NCI-H128 (cell line): ENCODE measurements at regions not wholly inside any gene's neighbourhood (a gene's known extent, or its start where the extent isn't known, plus 50 kb on each side); places are given as distances from the start of the nearest gene placed in this dataset.

Experiments used
- DNase-seq: peaks from one replicate; lab custom pipeline; 2025; ENCODE audit not compliant: unreplicated experiment; lab: John Stamatoyannopoulos, UW

DNA sequence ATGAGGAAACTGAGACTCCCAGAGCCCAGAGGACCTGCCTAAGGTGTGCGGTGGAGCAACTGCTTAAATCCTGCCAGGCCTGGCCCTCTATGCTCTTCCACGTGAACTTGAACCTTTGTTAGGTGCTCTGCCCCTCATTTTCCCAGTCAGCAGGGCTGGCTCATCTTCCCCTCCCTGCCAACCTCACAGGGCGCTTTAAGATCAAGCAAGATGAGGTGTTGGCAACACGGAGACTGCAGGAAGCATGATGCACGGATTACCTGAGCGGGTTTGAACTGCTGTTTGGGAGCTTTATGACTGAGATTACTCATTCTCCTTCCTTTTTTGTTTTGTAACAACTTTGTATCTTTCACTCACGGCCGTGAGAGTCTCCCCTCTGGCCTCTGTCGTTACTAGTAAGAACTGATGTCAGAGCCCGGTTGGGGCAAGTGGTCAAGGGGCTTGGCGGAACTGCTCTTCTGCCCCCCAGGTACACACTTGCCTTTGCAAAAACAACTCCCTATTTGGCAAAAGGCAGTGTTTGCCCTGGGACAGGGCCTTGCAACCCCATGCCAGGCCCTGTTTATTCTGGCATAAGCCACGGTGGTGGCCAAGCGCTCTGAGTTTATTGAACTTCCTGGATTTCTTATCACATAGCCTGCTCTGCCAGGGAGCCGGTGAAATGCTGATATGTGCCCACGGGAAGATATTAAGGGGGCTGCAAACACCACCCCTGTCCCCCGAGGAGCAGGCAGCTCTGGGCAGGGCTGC, 127.8 kb downstream of the INHBB start:
- DNase-seq = no peak

- DNase-seq = no peak
These were observed 128.6 kb downstream of the INHBB start for GRCh38 chr2:120474486-120474885.

GRCh38 chr2:120476141-120476540, 130.2 kb downstream of the INHBB start:
- DNase-seq = no peak

DNA sequence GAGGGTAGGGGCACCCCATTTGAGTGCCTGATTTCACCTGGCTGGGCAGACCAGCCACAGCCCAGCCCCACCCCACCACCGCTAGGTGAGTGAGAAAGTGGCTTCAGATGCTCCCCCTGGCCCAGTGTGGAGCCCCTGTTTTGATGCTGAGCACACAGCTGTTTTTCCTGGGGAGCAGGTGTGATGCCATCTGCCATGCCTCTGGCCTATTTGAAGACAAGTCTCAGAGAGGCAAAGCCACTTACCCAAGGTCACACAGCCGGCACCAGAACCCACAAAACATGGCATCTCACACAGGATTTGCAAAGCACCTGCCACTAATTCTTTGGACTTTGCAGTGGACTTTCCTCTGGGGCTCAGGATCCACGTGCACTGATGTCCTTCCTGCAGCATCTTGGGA, 131.3 kb downstream of the INHBB start:
- DNase-seq = no peak

- DNase-seq = no peak
These were observed 132.0 kb downstream of the INHBB start for GRCh38 chr2:120477831-120478481.

DNA sequence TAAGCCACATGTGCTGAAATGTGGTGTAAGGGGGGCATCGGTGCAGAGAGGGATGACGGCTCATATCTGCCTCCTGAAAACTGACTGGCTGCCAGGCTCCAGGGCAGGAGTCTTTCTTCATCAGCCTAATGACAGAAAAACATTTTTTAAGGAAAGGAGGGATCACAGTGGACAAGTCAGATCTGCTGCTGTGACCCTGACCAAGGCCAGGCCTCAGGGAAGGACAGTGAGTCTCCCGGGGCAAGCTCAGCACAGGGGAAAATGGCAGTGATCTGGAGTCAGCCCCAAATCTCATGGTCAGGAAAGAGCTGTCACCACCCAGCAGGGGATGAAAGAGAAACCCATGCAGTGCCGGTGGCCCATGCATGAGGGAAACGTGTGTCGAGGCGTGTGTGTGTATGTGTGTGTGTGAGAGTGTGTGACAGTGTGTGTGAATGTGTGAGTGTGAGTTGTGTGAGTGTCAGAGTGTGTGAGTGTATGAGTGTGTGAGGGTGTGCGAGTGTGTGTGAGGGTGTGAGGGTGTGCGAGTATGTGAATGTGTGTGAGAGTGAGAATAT, 134.5 kb downstream of the INHBB start:
- DNase-seq = no peak

DNA sequence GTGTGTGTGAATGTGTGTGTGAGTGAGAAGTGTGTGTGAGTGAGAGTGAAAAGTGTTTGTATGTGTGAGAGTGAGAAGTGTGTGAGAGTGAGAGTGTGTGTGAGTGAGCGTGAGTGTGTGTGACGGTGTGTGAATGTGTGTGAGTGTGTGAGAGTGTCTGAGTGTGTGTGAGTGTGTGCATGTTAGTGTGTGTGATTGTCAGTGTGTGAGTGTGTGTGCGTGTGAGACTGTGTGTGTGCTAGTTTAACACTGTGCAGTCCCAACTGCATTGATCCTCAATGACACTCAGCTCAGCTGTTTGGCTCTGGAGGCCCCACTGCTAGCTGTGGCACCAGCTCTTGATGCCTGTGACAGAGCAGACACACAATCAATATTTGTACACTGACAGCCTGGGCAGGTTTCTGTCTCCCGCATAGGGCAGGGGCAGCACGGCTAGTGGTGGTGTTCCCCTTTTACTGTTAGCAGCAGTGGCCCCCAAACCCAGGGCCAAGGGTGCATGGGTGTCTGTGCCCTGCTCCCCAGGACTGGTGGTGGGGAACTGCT, 135.0 kb downstream of the INHBB start:
- DNase-seq = no peak

GRCh38 chr2:120481446-120482194, 135.7 kb downstream of the INHBB start:
- DNase-seq = no peak

DNA sequence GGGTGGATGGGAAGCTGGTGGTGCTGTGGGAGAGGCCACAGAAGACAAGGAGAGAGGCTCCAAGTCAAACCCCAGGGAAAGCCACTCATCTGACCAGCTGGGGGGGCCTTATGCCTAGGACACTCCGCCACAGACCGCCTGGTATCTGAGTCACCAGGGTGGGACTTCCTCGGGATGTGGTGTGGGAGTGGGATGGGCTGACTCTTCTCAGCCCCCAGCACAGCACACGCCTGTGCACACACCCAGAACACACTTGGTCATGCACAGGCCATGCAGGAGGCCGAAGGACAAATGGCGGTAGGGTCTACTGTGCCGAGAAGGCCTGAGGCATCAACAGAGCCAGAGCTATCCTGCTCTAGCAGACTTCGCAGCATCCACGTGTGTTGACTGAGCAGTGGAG, 136.4 kb downstream of the INHBB start:
- DNase-seq = no peak

- no peak for DNase-seq
These were observed 137.4 kb downstream of the INHBB start for GRCh38 chr2:120483355-120483754.

- no peak for DNase-seq
These were observed 139.2 kb downstream of the INHBB start for GRCh38 chr2:120485096-120485495.

- no peak for DNase-seq
These were observed 140.5 kb downstream of the INHBB start for GRCh38 chr2:120486441-120486840.

- DNase-seq = no peak
These were observed 141.0 kb downstream of the INHBB start for GRCh38 chr2:120486946-120487345.

- no peak for DNase-seq
These were observed 142.6 kb downstream of the INHBB start for GRCh38 chr2:120488531-120488930.

- no peak for DNase-seq
These were observed 143.1 kb downstream of the INHBB start for GRCh38 chr2:120489023-120489422.

GRCh38 chr2:120490091-120490798, 144.3 kb downstream of the INHBB start:
- no peak for DNase-seq

- no peak for DNase-seq
These were observed 145.2 kb downstream of the INHBB start for GRCh38 chr2:120491111-120491625.

GRCh38 chr2:120493231-120493630, 147.3 kb downstream of the INHBB start:
- no peak for DNase-seq

DNA sequence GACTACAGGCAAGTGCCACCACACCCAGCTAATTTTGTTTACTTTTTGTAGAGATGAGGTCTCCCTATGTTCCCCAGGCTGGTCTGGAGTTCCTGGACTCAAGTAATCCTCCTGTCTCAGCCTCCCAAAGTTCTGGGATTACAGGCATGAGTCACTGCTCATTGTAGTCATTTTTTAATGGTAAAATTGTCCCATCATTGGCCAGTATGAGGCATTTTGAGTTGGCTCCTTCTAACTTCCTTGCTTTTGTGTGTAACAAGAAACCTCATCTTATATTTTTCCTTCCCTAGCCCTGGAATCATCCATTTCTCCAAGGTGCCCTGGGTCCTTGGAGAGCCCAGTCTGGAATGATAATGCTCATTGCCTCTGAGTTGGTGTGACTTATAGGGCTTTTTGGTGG, 148.5 kb downstream of the INHBB start:
- no peak for DNase-seq

DNA sequence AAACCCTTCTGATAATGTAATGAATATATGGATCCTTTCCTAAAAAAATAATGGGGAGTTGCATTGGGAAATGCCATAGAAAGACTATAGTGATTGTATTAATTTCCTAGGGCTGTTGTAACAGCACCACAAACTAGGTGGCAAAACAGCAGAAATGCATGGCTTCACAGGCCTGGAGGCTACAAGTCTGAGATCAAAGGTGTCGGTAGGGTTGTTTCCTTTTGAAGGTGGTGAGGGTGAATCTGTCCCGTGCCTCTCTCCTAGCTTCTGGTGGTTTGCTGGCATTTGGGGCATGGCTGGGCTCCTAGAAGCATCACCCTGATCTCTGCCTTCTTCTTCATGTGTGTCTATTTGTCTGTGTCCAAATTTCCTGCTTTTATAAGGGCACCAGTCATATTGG, 149.7 kb downstream of the INHBB start:
- no peak for DNase-seq

GRCh38 chr2:120496235-120496634, 150.3 kb downstream of the INHBB start:
- no peak for DNase-seq
